H9 (cell line): ENCODE measurements at regions not wholly inside any gene's neighbourhood (a gene's known extent, or its start where the extent isn't known, plus 50 kb on each side); places are given as distances from the start of the nearest gene placed in this dataset.

Source experiments
- DNase-seq: peaks from one replicate; pipeline ENCODE4 v3.0.0-alpha.2; 2017
- H2AFZ ChIP-seq: one replicate; pipeline ENCODE4 v1.6.1; 2013; ENCODE audit warnings: mild to moderate bottlenecking, low read length, control low read depth, moderate library complexity
- H2AK5ac ChIP-seq: 2 replicates; pipeline ENCODE4 v1.6.1; 2013; ENCODE audit warnings: low read length, control low read depth, mixed read lengths; ENCODE audit not compliant: insufficient read length
- H2BK120ac ChIP-seq: one replicate; pipeline ENCODE4 v1.6.1; 2013; ENCODE audit warnings: low read depth, mild to moderate bottlenecking, low read length, control low read depth, inconsistent platforms; ENCODE audit not compliant: poor library complexity, severe bottlenecking
- H2BK12ac ChIP-seq: 2 replicates; pipeline ENCODE4 v1.6.1; 2013; ENCODE audit warnings: low read length, control low read depth, mixed read lengths, low read depth; ENCODE audit not compliant: insufficient read length
- H2BK15ac ChIP-seq: 2 replicates; pipeline ENCODE4 v1.6.1; 2013; ENCODE audit warnings: low read depth, low read length, control low read depth
- H2BK20ac ChIP-seq: one replicate; pipeline ENCODE4 v1.6.1; 2013; ENCODE audit warnings: low read depth, mild to moderate bottlenecking, low read length, control low read depth, inconsistent platforms; ENCODE audit not compliant: poor library complexity, severe bottlenecking
- H2BK5ac ChIP-seq: 2 replicates; pipeline ENCODE4 v1.6.1; 2013; ENCODE audit warnings: low read length, control low read depth, mixed read lengths; ENCODE audit not compliant: insufficient read length
- H3K14ac ChIP-seq: 2 replicates; pipeline ENCODE4 v1.6.1; 2013; ENCODE audit warnings: low read length, control low read depth; ENCODE audit not compliant: insufficient read depth
- H3K18ac ChIP-seq: 2 replicates; pipeline ENCODE4 v1.6.1; 2013; ENCODE audit warnings: low read depth, mild to moderate bottlenecking, mixed read lengths, low read length, control low read depth; ENCODE audit not compliant: insufficient read length
- H3K23ac ChIP-seq: 2 replicates; pipeline ENCODE4 v1.6.1; 2013; ENCODE audit warnings: low read length, control low read depth, mixed read lengths, low read depth; ENCODE audit not compliant: insufficient read length
- H3K23me2 ChIP-seq: 2 replicates; pipeline ENCODE4 v1.6.1; 2013; ENCODE audit warnings: low read depth, mild to moderate bottlenecking, mixed read lengths, low read length, control low read depth; ENCODE audit not compliant: insufficient read length, poor library complexity, severe bottlenecking
- H3K27ac ChIP-seq: 2 replicates; pipeline ENCODE4 v1.5.1; 2013; ENCODE audit warnings: low read length, control low read depth, mixed read lengths, low read depth; ENCODE audit not compliant: insufficient read length
- H3K27me3 ChIP-seq: 2 replicates; pipeline ENCODE4 v1.6.1; 2013; ENCODE audit warnings: low read length, control low read depth, inconsistent platforms; ENCODE audit not compliant: insufficient read depth
- H3K4ac ChIP-seq: 2 replicates; pipeline ENCODE4 v1.6.1; 2013; ENCODE audit warnings: low read depth, mild to moderate bottlenecking, control low read depth, inconsistent platforms, low read length, moderate library complexity
- H3K4me1 ChIP-seq: 2 replicates; pipeline ENCODE4 v1.6.1; 2013; ENCODE audit warnings: low read length, control low read depth, inconsistent platforms; ENCODE audit not compliant: insufficient read depth
- H3K4me2 ChIP-seq: 2 replicates; pipeline ENCODE4 v1.6.1; 2013; ENCODE audit warnings: low read length, control low read depth, mixed read lengths; ENCODE audit not compliant: insufficient read length, insufficient read depth
- H3K56ac ChIP-seq: 2 replicates; pipeline ENCODE4 v1.6.1; 2013; ENCODE audit warnings: low read depth, mild to moderate bottlenecking, mixed read lengths, low read length, control low read depth; ENCODE audit not compliant: insufficient read length
- H3K79me1 ChIP-seq: 2 replicates; pipeline ENCODE4 v1.6.1; 2013; ENCODE audit warnings: low read depth, mild to moderate bottlenecking, moderate library complexity, low read length, control low read depth, inconsistent platforms; ENCODE audit not compliant: insufficient read depth, poor library complexity, severe bottlenecking
- H3K79me2 ChIP-seq: 2 replicates; pipeline ENCODE4 v1.6.1; 2013; ENCODE audit warnings: low read length, control low read depth, inconsistent platforms; ENCODE audit not compliant: insufficient read depth
- H3K9ac ChIP-seq: 2 replicates; pipeline ENCODE4 v1.6.1; 2013; ENCODE audit warnings: low read length, control low read depth, mixed read lengths; ENCODE audit not compliant: insufficient read length; ENCODE audit errors: extremely low read depth
- H3K9me3 ChIP-seq: one replicate; pipeline ENCODE4 v1.6.1; 2013; ENCODE audit warnings: low read depth, low read length, inconsistent platforms; ENCODE audit not compliant: control insufficient read depth
- H3T11ph ChIP-seq: one replicate; pipeline ENCODE4 v1.6.1; 2013; ENCODE audit warnings: mild to moderate bottlenecking, low read length, control low read depth, inconsistent platforms
- H4K20me1 ChIP-seq: one replicate; pipeline ENCODE4 v1.6.1; 2013; ENCODE audit not compliant: control insufficient read depth, insufficient read length, insufficient read depth
- H4K5ac ChIP-seq: 2 replicates; pipeline ENCODE4 v1.6.1; 2013; ENCODE audit warnings: low read depth, mild to moderate bottlenecking, mixed read lengths, low read length, control low read depth; ENCODE audit not compliant: insufficient read length
- H4K8ac ChIP-seq: replicated peaks from 2 replicates; pipeline ENCODE4 v1.6.1; 2013; ENCODE audit warnings: low read length, control low read depth, mixed read lengths, low read depth; ENCODE audit not compliant: insufficient read length
- H4K91ac ChIP-seq: 2 replicates; pipeline ENCODE4 v1.6.1; 2013; ENCODE audit warnings: low read depth, mild to moderate bottlenecking, moderate library complexity, mixed read lengths, low read length, control low read depth; ENCODE audit not compliant: insufficient read length
- H3K27ac Mint-ChIP-seq, 3 experiments: 2 replicates in 2 of 3; 3 replicates in 1 of 3; pipeline ENCODE4 v1.8.0; 2020 to 2021; ENCODE audit warnings: mixed read lengths in 3 of 3, mild to moderate bottlenecking in 1 of 3, moderate library complexity in 1 of 3
- H3K27me3 Mint-ChIP-seq: 2 replicates; pipeline ENCODE4 v1.8.0; 2021; ENCODE audit warnings: low read depth, mild to moderate bottlenecking, moderate library complexity, mixed read lengths
- H3K36me3 Mint-ChIP-seq, 3 experiments: 2 replicates in 2 of 3; 3 replicates in 1 of 3; pipeline ENCODE4 v1.8.0; 2020 to 2021; ENCODE audit warnings: low read depth in 3 of 3, mixed read lengths in 3 of 3; ENCODE audit not compliant: insufficient read depth in 1 of 3
- H3K4me1 Mint-ChIP-seq, 2 experiments: 2 replicates each; pipeline ENCODE4 v1.8.0; 2020; ENCODE audit warnings: mixed read lengths in 2 of 2
- H3K4me3 Mint-ChIP-seq, 2 experiments: 2 replicates in 1 of 2; 3 replicates in 1 of 2; pipeline ENCODE4 v1.8.0; 2020 to 2021; ENCODE audit warnings: mild to moderate bottlenecking in 2 of 2, mixed read lengths in 2 of 2, moderate library complexity in 1 of 2
- H3K9me3 Mint-ChIP-seq, 2 experiments: 2 replicates in 1 of 2; 3 replicates in 1 of 2; pipeline ENCODE4 v1.8.0; 2020; ENCODE audit warnings: mild to moderate bottlenecking in 2 of 2, mixed read lengths in 2 of 2, moderate library complexity in 1 of 2
- CTCF ChIP-seq: fragments of 200-600 bp; sonication (generic); conservative IDR thresholded peaks from 3 replicates; pipeline ENCODE4 v1.8.0; 2021; ENCODE audit warnings: antibody characterized with exemption, mild to moderate bottlenecking

DNA sequence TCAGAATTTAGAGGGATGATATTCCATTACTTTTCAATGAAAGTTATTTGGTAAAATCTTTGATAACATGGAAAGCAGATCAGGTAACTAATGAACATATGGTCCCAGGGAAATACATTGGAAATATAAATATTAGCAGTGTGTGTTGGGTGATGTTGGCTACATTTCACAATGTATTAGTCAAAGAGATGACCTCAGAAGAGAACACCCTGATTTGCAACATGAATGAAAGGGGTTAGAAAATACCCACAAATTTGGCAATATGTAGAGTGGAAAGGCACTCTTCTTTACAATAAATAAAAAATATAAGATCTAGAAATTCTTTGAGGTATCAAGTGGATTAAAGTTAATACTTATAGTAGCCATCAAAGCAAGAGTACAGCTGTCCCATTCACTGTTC is 606.7 kb downstream of the PSAT1 start:
- H3K27ac ChIP-seq: no peak overlapping the region
- H3K4me1 ChIP-seq: no peaks in the 10 kb centered on the region
- H3K27me3 Mint-ChIP-seq: no peaks in the 10 kb centered on the region
- no peak overlapping the region for H3K14ac ChIP-seq
- no peaks in the 10 kb centered on the region; a peak in 1 of 7 replicates for H3K36me3 Mint-ChIP-seq
- no peak overlapping the region for H4K91ac ChIP-seq
- H3K27me3 ChIP-seq: no peaks in the 10 kb centered on the region
- H3K9me3 Mint-ChIP-seq: peaks cover under 1 to 1% of the 10 kb centered on the region in 2 experiments; a peak in 2 of 5 replicates
- no peak overlapping the region for H2AFZ ChIP-seq
- H3K27ac Mint-ChIP-seq: no peak overlapping the region
- H3K79me1 ChIP-seq: no peaks in the 10 kb centered on the region
- H2BK20ac ChIP-seq: no peak overlapping the region
- H3K23ac ChIP-seq: no peak overlapping the region
- H3T11ph ChIP-seq: no peak overlapping the region
- no peak overlapping the region for H3K4ac ChIP-seq
- no peak overlapping the region for H4K5ac ChIP-seq
- H3K56ac ChIP-seq: no peak overlapping the region
- no peaks in the 10 kb centered on the region for H3K4me1 Mint-ChIP-seq
- H3K79me2 ChIP-seq: no peaks in the 10 kb centered on the region
- H3K18ac ChIP-seq: no peak overlapping the region
- no peak overlapping the region for H3K9ac ChIP-seq
- no peak overlapping the region for H2BK15ac ChIP-seq
- no peaks in the 10 kb centered on the region for H3K23me2 ChIP-seq
- H2AK5ac ChIP-seq: no peak overlapping the region
- DNase-seq: no peak
- no peaks in the 10 kb centered on the region for H3K9me3 ChIP-seq
- H4K20me1 ChIP-seq: no peaks in the 10 kb centered on the region
- no peak overlapping the region for H3K4me3 Mint-ChIP-seq
- no peak overlapping the region for H2BK5ac ChIP-seq
- no peak overlapping the region for H2BK12ac ChIP-seq
- H3K4me2 ChIP-seq: no peak overlapping the region
- no peak for TF ChIP-seq CTCF
- H2BK120ac ChIP-seq: no peak overlapping the region
- H4K8ac ChIP-seq: no peak overlapping the region
